GM19328 (cell line): ENCODE measurements at regions not wholly inside any gene's neighbourhood (a gene's known extent, or its start where the extent isn't known, plus 50 kb on each side); places are given as distances from the start of the nearest gene placed in this dataset.
"Not testable (repeated sequence)": the region's sequence is repeated elsewhere in the genome, so short reads cannot be mapped to it uniquely, and the experiment has no call there.

ENCODE experiments used
- ATAC-seq: cut with Tn5 transposase; IDR thresholded peaks from one replicate; pipeline ENCODE4 v1.9.1; 2021; ENCODE audit warnings: mild to moderate bottlenecking, moderate library complexity; ENCODE audit not compliant: unreplicated experiment

GRCh38 chr3:153785901-153786300 lies 335.3 kb upstream of the ARHGEF26 start:
- no peak for ATAC-seq

GRCh38 chr3:153789380-153789779 lies 331.8 kb upstream of the ARHGEF26 start:
- no peak for ATAC-seq

- ATAC-seq, result not testable (repeated sequence)
Observed at GRCh38 chr3:153797056-153797455, 324.1 kb upstream of the ARHGEF26 start.

- no peak for ATAC-seq
Observed at GRCh38 chr3:153809097-153809496, 312.1 kb upstream of the ARHGEF26 start.

- no peak for ATAC-seq
Observed at GRCh38 chr3:153818338-153818737, 302.9 kb upstream of the ARHGEF26 start.

GRCh38 chr3:153820035-153820434 lies 301.2 kb upstream of the ARHGEF26 start:
- no peak for ATAC-seq

GRCh38 chr3:153828346-153828745 lies 292.8 kb upstream of the ARHGEF26 start:
- ATAC-seq, result not testable (repeated sequence)

- no peak for ATAC-seq
Observed at GRCh38 chr3:153829606-153830170, 291.5 kb upstream of the ARHGEF26 start.

GRCh38 chr3:153830552-153830951 lies 290.6 kb upstream of the ARHGEF26 start:
- ATAC-seq, result no peak

- no peak for ATAC-seq
Observed at GRCh38 chr3:153835540-153835939, 285.6 kb upstream of the ARHGEF26 start.

- no peak for ATAC-seq
Observed at GRCh38 chr3:153840487-153840886, 280.7 kb upstream of the ARHGEF26 start.

- ATAC-seq, result no peak
Observed at GRCh38 chr3:153843994-153844393, 277.2 kb upstream of the ARHGEF26 start.

GRCh38 chr3:153845311-153845710 lies 275.9 kb upstream of the ARHGEF26 start:
- no peak for ATAC-seq

GRCh38 chr3:153848702-153849101 lies 272.5 kb upstream of the ARHGEF26 start:
- ATAC-seq, result no peak

- no peak for ATAC-seq
Observed at GRCh38 chr3:153852355-153852754, 268.8 kb upstream of the ARHGEF26 start.

- ATAC-seq, result no peak
Observed at GRCh38 chr3:153853163-153853562, 268.0 kb upstream of the ARHGEF26 start.

GRCh38 chr3:153855772-153856171 lies 265.4 kb upstream of the ARHGEF26 start:
- ATAC-seq, result no peak

- no peak for ATAC-seq
Observed at GRCh38 chr3:153856932-153857331, 264.3 kb upstream of the ARHGEF26 start.

GRCh38 chr3:153864793-153865192 lies 256.4 kb upstream of the ARHGEF26 start:
- ATAC-seq, result no peak

- ATAC-seq, result no peak
Observed at GRCh38 chr3:153866901-153867300, 254.3 kb upstream of the ARHGEF26 start.

- not testable (repeated sequence) for ATAC-seq
Observed at GRCh38 chr3:153874348-153874747, 246.8 kb upstream of the ARHGEF26 start.

- ATAC-seq, result no peak
Observed at GRCh38 chr3:153880493-153880892, 240.7 kb upstream of the ARHGEF26 start.

- ATAC-seq, result no peak
Observed at GRCh38 chr3:153881201-153881600, 240.0 kb upstream of the ARHGEF26 start.
